Suprapubic skin (tissue), 4 donors: ENCODE measurements at regions not wholly inside any gene's neighbourhood (a gene's known extent, or its start where the extent isn't known, plus 50 kb on each side); places are given as distances from the start of the nearest gene placed in this dataset.

Experiments
- DNase-seq, 2 donors: peaks; one replicate each; pipeline ENCODE4 v3.0.0-alpha.2; 2019; ENCODE audit warnings: low spot score in 2 of 2
- H3K27ac ChIP-seq: fragments of 200-600 bp; sonication (generic); one replicate; pipeline ENCODE4 v1.5.1; 2019
- H3K27me3 ChIP-seq: fragments of 200-600 bp; sonication (generic); one replicate; pipeline ENCODE4 v1.5.1; 2019
- H3K36me3 ChIP-seq: fragments of 200-600 bp; sonication (generic); one replicate; pipeline ENCODE4 v1.5.1; 2019
- H3K4me1 ChIP-seq: fragments of 200-600 bp; sonication (generic); one replicate; pipeline ENCODE4 v1.5.1; 2019
- H3K4me3 ChIP-seq: fragments of 200-600 bp; sonication (generic); one replicate; pipeline ENCODE4 v1.5.1; 2019; ENCODE audit warnings: mild to moderate bottlenecking
- H3K9me3 ChIP-seq: fragments of 200-600 bp; sonication (generic); one replicate; pipeline ENCODE4 v1.5.1; 2019
- CTCF ChIP-seq, 2 donors: fragments of 200-600 bp in 1 of 2; fragments of 450-650 bp in 1 of 2; sonication (generic) in 1 of 2; IDR thresholded peaks; one replicate each; pipeline ENCODE4 v1.5.1; 2016 to 2019; ENCODE audit warnings: antibody characterized with exemption in 2 of 2, mild to moderate bottlenecking in 1 of 2, moderate library complexity in 1 of 2
- EP300 ChIP-seq: sonication (generic); formaldehyde crosslinking; IDR thresholded peaks from one replicate; pipeline ENCODE4 v1.6.1; 2017; ENCODE audit warnings: antibody characterized with exemption
- POLR2A ChIP-seq, 2 donors: fragments of 450-650 bp; IDR thresholded peaks; one replicate each; pipeline ENCODE4 v1.6.1; 2017; ENCODE audit warnings: antibody characterized with exemption in 2 of 2, mild to moderate bottlenecking in 2 of 2, moderate library complexity in 2 of 2
- POLR2AphosphoS5 ChIP-seq, 3 donors: sonication (generic); formaldehyde crosslinking; IDR thresholded peaks; one replicate each; pipeline ENCODE4 v1.6.1; 2017; ENCODE audit warnings: antibody characterized with exemption in 3 of 3
- WGBS: methylation state at CpG from one replicate; pipeline ENCODE4 v1.1.5; 2018; 5-methylcytosine and 5-hydroxymethylcytosine counted together

GRCh38 chr3:40828741-40829415 is 304.1 kb downstream of the ZNF621 start:
- no peak for DNase-seq
- Histone ChIP-seq H3K4me1 (peaks cover 3% of the 10 kb centered on the region), H3K27ac (peak overlapping the region; percentile 43), H3K9me3 (no peaks in the 10 kb centered on the region), H3K4me3 (no peak overlapping the region), H3K27me3 (no peaks in the 10 kb centered on the region), H3K36me3 (no peaks in the 10 kb centered on the region)
- WGBS: 84% methylated on average over 3 of the region's 3 CpGs
- TF ChIP-seq EP300: no peak
- no peak for TF ChIP-seq POLR2A (IDR thresholded peaks at IDR 0.05)
- no peak for TF ChIP-seq CTCF (IDR thresholded peaks at IDR 0.05)
- TF ChIP-seq POLR2AphosphoS5 (IDR thresholded peaks at IDR 0.05): no peak

GRCh38 chr3:40829876-40830275 is 305.1 kb downstream of the ZNF621 start:
- Histone ChIP-seq H3K4me1 (peaks cover 3% of the 10 kb centered on the region), H3K4me3 (no peak overlapping the region), H3K36me3 (no peaks in the 10 kb centered on the region), H3K9me3 (no peaks in the 10 kb centered on the region), H3K27ac (no peak overlapping the region), H3K27me3 (no peaks in the 10 kb centered on the region)
- 81% methylated on average over 2 of the region's 2 CpGs for WGBS
- no peak for DNase-seq
- no peak for TF ChIP-seq POLR2AphosphoS5 (IDR thresholded peaks at IDR 0.05)
- TF ChIP-seq POLR2A (IDR thresholded peaks at IDR 0.05): no peak
- no peak for TF ChIP-seq CTCF (IDR thresholded peaks at IDR 0.05)
- TF ChIP-seq EP300: no peak

- Histone ChIP-seq H3K36me3 (no peaks in the 10 kb centered on the region), H3K4me1 (no peaks in the 10 kb centered on the region), H3K9me3 (no peaks in the 10 kb centered on the region), H3K4me3 (no peak overlapping the region), H3K27ac (no peak overlapping the region), H3K27me3 (no peaks in the 10 kb centered on the region)
- TF ChIP-seq EP300 (no peak), CTCF (IDR thresholded peaks at IDR 0.05) (no peak), POLR2AphosphoS5 (IDR thresholded peaks at IDR 0.05) (no peak), POLR2A (IDR thresholded peaks at IDR 0.05) (no peak)
- no peak for DNase-seq
- 100% methylated on average over 2 of the region's 2 CpGs for WGBS
These were observed 312.5 kb downstream of the ZNF621 start for GRCh38 chr3:40837300-40837699.

GRCh38 chr3:40841131-40841530 is 316.4 kb downstream of the ZNF621 start:
- Histone ChIP-seq H3K36me3 (no peaks in the 10 kb centered on the region), H3K4me3 (no peak overlapping the region), H3K27ac (no peak overlapping the region), H3K27me3 (no peaks in the 10 kb centered on the region), H3K9me3 (no peaks in the 10 kb centered on the region), H3K4me1 (no peaks in the 10 kb centered on the region)
- TF ChIP-seq CTCF (IDR thresholded peaks at IDR 0.05) (no peak), EP300 (no peak), POLR2A (IDR thresholded peaks at IDR 0.05) (no peak), POLR2AphosphoS5 (IDR thresholded peaks at IDR 0.05) (no peak)
- 47% methylated on average over 1 of the region's 1 CpG for WGBS
- no peak for DNase-seq

GRCh38 chr3:40841570-40842109 is 316.9 kb downstream of the ZNF621 start:
- H3K27ac ChIP-seq: no peak overlapping the region
- H3K4me3 ChIP-seq: no peak overlapping the region
- DNase-seq: no peak
- no peaks in the 10 kb centered on the region for H3K36me3 ChIP-seq
- H3K27me3 ChIP-seq: no peaks in the 10 kb centered on the region
- H3K9me3 ChIP-seq: no peaks in the 10 kb centered on the region
- no peaks in the 10 kb centered on the region for H3K4me1 ChIP-seq
- TF ChIP-seq POLR2A (IDR thresholded peaks at IDR 0.05) (no peak), CTCF (IDR thresholded peaks at IDR 0.05) (no peak), EP300 (no peak)
